ENCODE measurements at regions not wholly inside any gene's neighbourhood (a gene's known extent, or its start where the extent isn't known, plus 50 kb on each side); places are given as distances from the start of the nearest gene placed in this dataset.
"Not testable (repeated sequence)": the region's sequence is repeated elsewhere in the genome, so short reads cannot be mapped to it uniquely, and the experiment has no call there.

- H3K4me3 ChIP-seq (ENCODE audit: low read length), result no peak overlapping the region
- TF ChIP-seq CTCF (conservative IDR thresholded peaks at IDR 0.05; ENCODE audit: low read depth, low read length), result no peak
- no peak for DNase-seq (ENCODE audit: low read depth)
Measured at GRCh38 chr2:124996406-124996805, 971.3 kb downstream of the CNTNAP5 start.

- TF ChIP-seq CTCF (conservative IDR thresholded peaks at IDR 0.05; ENCODE audit: low read depth, low read length), result no peak
- no peak for DNase-seq (ENCODE audit: low read depth)
- H3K4me3 ChIP-seq (ENCODE audit: low read length), result no peak overlapping the region
Measured at GRCh38 chr2:124999906-125000305, 974.8 kb downstream of the CNTNAP5 start.

- TF ChIP-seq CTCF (conservative IDR thresholded peaks at IDR 0.05; ENCODE audit: low read depth, low read length), result no peak
- no peak for DNase-seq (ENCODE audit: low read depth)
- H3K4me3 ChIP-seq (ENCODE audit: low read length), result no peak overlapping the region
Measured at GRCh38 chr2:125004106-125004800, 979.2 kb downstream of the CNTNAP5 start.

GRCh38 chr2:125006676-125007075 is 981.6 kb downstream of the CNTNAP5 start:
- no peak for DNase-seq (ENCODE audit: low read depth)
- TF ChIP-seq CTCF (conservative IDR thresholded peaks at IDR 0.05; ENCODE audit: low read depth, low read length), result no peak
- no peak overlapping the region for H3K4me3 ChIP-seq (ENCODE audit: low read length)

- DNase-seq (ENCODE audit: low read depth), result not testable (repeated sequence)
Measured at GRCh38 chr2:125028721-125029120, 1003.6 kb downstream of the CNTNAP5 start.

GRCh38 chr2:125033871-125034270 is 1008.8 kb downstream of the CNTNAP5 start:
- H3K4me3 ChIP-seq (ENCODE audit: low read length), result no peak overlapping the region
- TF ChIP-seq CTCF (conservative IDR thresholded peaks at IDR 0.05; ENCODE audit: low read depth, low read length), result no peak
- no peak for DNase-seq (ENCODE audit: low read depth)

More at GRCh38 chr2:125028721-125029120, 1003.6 kb downstream of the CNTNAP5 start:
- not testable (repeated sequence) for H3K4me3 ChIP-seq (ENCODE audit: low read length)

GRCh38 chr2:125037135-125037653 is 1012.1 kb downstream of the CNTNAP5 start:
- no peak for DNase-seq (ENCODE audit: low read depth)
- H3K4me3 ChIP-seq (ENCODE audit: low read length), result no peak overlapping the region
- TF ChIP-seq CTCF (conservative IDR thresholded peaks at IDR 0.05; ENCODE audit: low read depth, low read length), result no peak
